Neural cell (in vitro differentiated cells): ENCODE measurements at regions not wholly inside any gene's neighbourhood (a gene's known extent, or its start where the extent isn't known, plus 50 kb on each side); places are given as distances from the start of the nearest gene placed in this dataset.

ENCODE experiments used
- H2AFZ ChIP-seq: fragments of 200-600, 300-800 bp; sonication (generic), shearing (Covaris generic); 2 replicates; pipeline ENCODE4 v1.6.0; 2014; ENCODE audit warnings: low read depth, mild to moderate bottlenecking, antibody characterized with exemption, low read length, moderate library complexity
- H3F3A ChIP-seq: fragments of 200-600 bp; shearing (Covaris generic); 2 replicates; pipeline ENCODE4 v1.6.1; 2016; ENCODE audit warnings: mild to moderate bottlenecking, moderate library complexity, mixed read lengths, antibody characterized with exemption, low read length; ENCODE audit not compliant: insufficient read depth, poor library complexity, severe bottlenecking
- H3K27ac ChIP-seq: fragments of 200-600, 300-800 bp; sonication (generic), shearing (Covaris generic); 2 replicates; pipeline ENCODE4 v1.5.1; 2014; ENCODE audit warnings: mild to moderate bottlenecking, low read length, moderate library complexity
- H3K27me3 ChIP-seq: fragments of 300-800, 200-600 bp; sonication (generic), shearing (Covaris generic); 2 replicates; pipeline ENCODE4 v1.6.0; 2014; ENCODE audit warnings: mild to moderate bottlenecking, low read depth, low read length, moderate library complexity; ENCODE audit not compliant: insufficient read depth
- H3K36me3 ChIP-seq: fragments of 300-800, 200-600 bp; sonication (generic), shearing (Covaris generic); 2 replicates; pipeline ENCODE4 v1.5.1; 2014; ENCODE audit warnings: mild to moderate bottlenecking, antibody characterized with exemption, low read length, moderate library complexity; ENCODE audit not compliant: insufficient read depth
- H3K4me2 ChIP-seq: fragments of 300-800, 200-600 bp; sonication (generic), shearing (Covaris generic); 2 replicates; pipeline ENCODE4 v1.6.0; 2014; ENCODE audit warnings: mild to moderate bottlenecking, low read length
- H3K4me3 ChIP-seq: fragments of 300-800, 200-600 bp; sonication (generic), shearing (Covaris generic); 2 replicates; pipeline ENCODE4 v1.5.1; 2014; ENCODE audit warnings: mild to moderate bottlenecking, low read length, moderate library complexity
- H3K79me2 ChIP-seq: fragments of 200-600 bp; shearing (Covaris generic); replicated peaks from 2 replicates; pipeline ENCODE4 v1.6.0; 2014; ENCODE audit warnings: mild to moderate bottlenecking, low read length, moderate library complexity; ENCODE audit not compliant: insufficient read depth
- H3K9ac ChIP-seq: fragments of 300-800, 200-600 bp; sonication (generic), shearing (Covaris generic); 2 replicates; pipeline ENCODE4 v1.6.1; 2016; ENCODE audit warnings: mild to moderate bottlenecking, low read length, mixed read lengths
- H3K9me2 ChIP-seq: fragments of 200-600 bp; shearing (Covaris generic); 2 replicates; pipeline ENCODE4 v1.6.1; 2016; ENCODE audit warnings: mild to moderate bottlenecking, low read length, mixed read lengths; ENCODE audit not compliant: insufficient read depth
- H3K9me3 ChIP-seq: fragments of 200-600, 300-800 bp; sonication (generic), shearing (Covaris generic); 2 replicates; pipeline ENCODE4 v1.6.1; 2016; ENCODE audit warnings: mild to moderate bottlenecking, mixed run types, low read length, moderate library complexity, mixed read lengths
- H4K20me1 ChIP-seq: fragments of 200-600 bp; shearing (Covaris generic); 2 replicates; pipeline ENCODE4 v1.6.1; 2016; ENCODE audit warnings: mild to moderate bottlenecking, mixed run types; ENCODE audit not compliant: insufficient read depth
- EP300 ChIP-seq: fragments of 450-650 bp; conservative IDR thresholded peaks from 2 replicates; pipeline ENCODE4 v1.6.1; 2014; ENCODE audit warnings: antibody characterized with exemption, mild to moderate bottlenecking, moderate library complexity; ENCODE audit not compliant: poor library complexity, severe bottlenecking
- EZH2 ChIP-seq: fragments of 200-600, 300-800 bp; shearing (Covaris generic), sonication (generic); IDR thresholded peaks from 2 replicates; pipeline ENCODE4 v1.6.1; 2014; ENCODE audit warnings: antibody characterized with exemption, low read length, borderline replicate concordance, mild to moderate bottlenecking; ENCODE audit not compliant: insufficient read depth, poor library complexity, severe bottlenecking
- MXI1 ChIP-seq: fragments of 450-650 bp; conservative IDR thresholded peaks from 2 replicates; pipeline ENCODE4 v1.6.1; 2014; ENCODE audit warnings: antibody characterized with exemption, mild to moderate bottlenecking; ENCODE audit not compliant: poor library complexity, severe bottlenecking
- POLR2AphosphoS5 ChIP-seq: IDR thresholded peaks from 2 replicates; pipeline ENCODE4 v1.6.1; 2012
- RAD21 ChIP-seq: fragments of 450-650 bp; conservative IDR thresholded peaks from 2 replicates; pipeline ENCODE4 v1.6.1; 2014; ENCODE audit warnings: antibody characterized with exemption, mild to moderate bottlenecking, moderate library complexity
- SMC3 ChIP-seq: fragments of 450-650 bp; conservative IDR thresholded peaks from 2 replicates; pipeline ENCODE4 v1.6.1; 2014; ENCODE audit warnings: antibody characterized with exemption, mild to moderate bottlenecking, moderate library complexity; ENCODE audit not compliant: poor library complexity
- TAF1 ChIP-seq: IDR thresholded peaks from 2 replicates; pipeline ENCODE4 v1.6.1; 2012; ENCODE audit warnings: low read depth
- TF ChIP-seq, protein P1 (sequence below): IDR thresholded peaks from 2 replicates; pipeline ENCODE4 v1.6.1; 2012; ENCODE audit warnings: borderline replicate concordance
- TF ChIP-seq, protein P2 (sequence below): fragments of 450-650 bp; IDR thresholded peaks from 2 replicates; pipeline ENCODE4 v1.5.1; 2014; ENCODE audit warnings: antibody characterized with exemption, mild to moderate bottlenecking, moderate library complexity; ENCODE audit not compliant: poor library complexity, severe bottlenecking

GRCh38 chr22:49514641-49515040 is 313.0 kb downstream of the BRD1 start:
- H3K27ac ChIP-seq, result no peak overlapping the region
- H3K9ac ChIP-seq, result no peak overlapping the region

GRCh38 chr22:49514211-49514610 is 313.5 kb downstream of the BRD1 start:
- Histone ChIP-seq H3K79me2 (no peaks in the 10 kb centered on the region), H3K27me3 (no peaks in the 10 kb centered on the region), H3K4me3 (no peak overlapping the region), H3K27ac (no peak overlapping the region), H3K4me2 (no peak overlapping the region), H3F3A (no peaks in the 10 kb centered on the region), H3K9me3 (no peaks in the 10 kb centered on the region), H3K9ac (no peak overlapping the region), H4K20me1 (no peaks in the 10 kb centered on the region), H2AFZ (no peak overlapping the region), H3K36me3 (no peaks in the 10 kb centered on the region), H3K9me2 (no peaks in the 10 kb centered on the region)
- TF ChIP-seq, protein P1, sequence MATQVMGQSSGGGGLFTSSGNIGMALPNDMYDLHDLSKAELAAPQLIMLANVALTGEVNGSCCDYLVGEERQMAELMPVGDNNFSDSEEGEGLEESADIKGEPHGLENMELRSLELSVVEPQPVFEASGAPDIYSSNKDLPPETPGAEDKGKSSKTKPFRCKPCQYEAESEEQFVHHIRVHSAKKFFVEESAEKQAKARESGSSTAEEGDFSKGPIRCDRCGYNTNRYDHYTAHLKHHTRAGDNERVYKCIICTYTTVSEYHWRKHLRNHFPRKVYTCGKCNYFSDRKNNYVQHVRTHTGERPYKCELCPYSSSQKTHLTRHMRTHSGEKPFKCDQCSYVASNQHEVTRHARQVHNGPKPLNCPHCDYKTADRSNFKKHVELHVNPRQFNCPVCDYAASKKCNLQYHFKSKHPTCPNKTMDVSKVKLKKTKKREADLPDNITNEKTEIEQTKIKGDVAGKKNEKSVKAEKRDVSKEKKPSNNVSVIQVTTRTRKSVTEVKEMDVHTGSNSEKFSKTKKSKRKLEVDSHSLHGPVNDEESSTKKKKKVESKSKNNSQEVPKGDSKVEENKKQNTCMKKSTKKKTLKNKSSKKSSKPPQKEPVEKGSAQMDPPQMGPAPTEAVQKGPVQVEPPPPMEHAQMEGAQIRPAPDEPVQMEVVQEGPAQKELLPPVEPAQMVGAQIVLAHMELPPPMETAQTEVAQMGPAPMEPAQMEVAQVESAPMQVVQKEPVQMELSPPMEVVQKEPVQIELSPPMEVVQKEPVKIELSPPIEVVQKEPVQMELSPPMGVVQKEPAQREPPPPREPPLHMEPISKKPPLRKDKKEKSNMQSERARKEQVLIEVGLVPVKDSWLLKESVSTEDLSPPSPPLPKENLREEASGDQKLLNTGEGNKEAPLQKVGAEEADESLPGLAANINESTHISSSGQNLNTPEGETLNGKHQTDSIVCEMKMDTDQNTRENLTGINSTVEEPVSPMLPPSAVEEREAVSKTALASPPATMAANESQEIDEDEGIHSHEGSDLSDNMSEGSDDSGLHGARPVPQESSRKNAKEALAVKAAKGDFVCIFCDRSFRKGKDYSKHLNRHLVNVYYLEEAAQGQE, result no peak
- TF ChIP-seq MXI1 (no peak), TAF1 (no peak), EP300 (no peak), EZH2 (no peak)
- TF ChIP-seq, protein P2, sequence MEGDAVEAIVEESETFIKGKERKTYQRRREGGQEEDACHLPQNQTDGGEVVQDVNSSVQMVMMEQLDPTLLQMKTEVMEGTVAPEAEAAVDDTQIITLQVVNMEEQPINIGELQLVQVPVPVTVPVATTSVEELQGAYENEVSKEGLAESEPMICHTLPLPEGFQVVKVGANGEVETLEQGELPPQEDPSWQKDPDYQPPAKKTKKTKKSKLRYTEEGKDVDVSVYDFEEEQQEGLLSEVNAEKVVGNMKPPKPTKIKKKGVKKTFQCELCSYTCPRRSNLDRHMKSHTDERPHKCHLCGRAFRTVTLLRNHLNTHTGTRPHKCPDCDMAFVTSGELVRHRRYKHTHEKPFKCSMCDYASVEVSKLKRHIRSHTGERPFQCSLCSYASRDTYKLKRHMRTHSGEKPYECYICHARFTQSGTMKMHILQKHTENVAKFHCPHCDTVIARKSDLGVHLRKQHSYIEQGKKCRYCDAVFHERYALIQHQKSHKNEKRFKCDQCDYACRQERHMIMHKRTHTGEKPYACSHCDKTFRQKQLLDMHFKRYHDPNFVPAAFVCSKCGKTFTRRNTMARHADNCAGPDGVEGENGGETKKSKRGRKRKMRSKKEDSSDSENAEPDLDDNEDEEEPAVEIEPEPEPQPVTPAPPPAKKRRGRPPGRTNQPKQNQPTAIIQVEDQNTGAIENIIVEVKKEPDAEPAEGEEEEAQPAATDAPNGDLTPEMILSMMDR, result no peak

More at GRCh38 chr22:49514641-49515040, 313.0 kb downstream of the BRD1 start:
- H3K9me3 ChIP-seq, result no peaks in the 10 kb centered on the region
- H4K20me1 ChIP-seq, result no peaks in the 10 kb centered on the region
- H3F3A ChIP-seq, result no peaks in the 10 kb centered on the region
- no peak overlapping the region for H2AFZ ChIP-seq
- no peak overlapping the region for H3K4me3 ChIP-seq
- no peaks in the 10 kb centered on the region for H3K27me3 ChIP-seq
- H3K4me2 ChIP-seq, result no peak overlapping the region
- TF ChIP-seq MXI1, result no peak
- no peak for TF ChIP-seq TAF1
- TF ChIP-seq EP300, result no peak
- no peak for TF ChIP-seq RAD21
- no peak for TF ChIP-seq POLR2AphosphoS5
- TF ChIP-seq, protein P1, result no peak
- TF ChIP-seq EZH2, result no peak
- TF ChIP-seq SMC3, result no peak
- TF ChIP-seq, protein P2, result no peak
- H3K79me2 ChIP-seq, result no peaks in the 10 kb centered on the region
- no peaks in the 10 kb centered on the region for H3K9me2 ChIP-seq
- H3K36me3 ChIP-seq, result no peaks in the 10 kb centered on the region
